Mucosa of descending colon (tissue), 3 donors: ENCODE measurements at regions not wholly inside any gene's neighbourhood (a gene's known extent, or its start where the extent isn't known, plus 50 kb on each side); places are given as distances from the start of the nearest gene placed in this dataset.

Experiments used
- ATAC-seq: fragments of 200-7000 bp; cut with Tn5 transposase; one replicate; pipeline ENCODE4 v1.9.1; 2020; ENCODE audit warnings: mild to moderate bottlenecking, moderate library complexity
- DNase-seq, 3 donors: peaks; one replicate each; pipeline ENCODE4 v3.0.0-alpha.2; 2020
- H3K36me3 ChIP-seq: fragments of 200-600 bp; one replicate; pipeline ENCODE4 v1.8.0; 2021; ENCODE audit warnings: low read depth, mild to moderate bottlenecking
- H3K4me1 ChIP-seq: fragments of 200-600 bp; one replicate; pipeline ENCODE4 v1.8.0; 2021; ENCODE audit warnings: low read depth, mild to moderate bottlenecking
- H3K4me3 ChIP-seq: fragments of 200-600 bp; one replicate; pipeline ENCODE4 v1.8.0; 2021; ENCODE audit warnings: mild to moderate bottlenecking
- H3K9me3 ChIP-seq: fragments of 200-600 bp; one replicate; pipeline ENCODE4 v1.8.0; 2021; ENCODE audit warnings: mild to moderate bottlenecking
- CTCF ChIP-seq: fragments of 200-600 bp; IDR thresholded peaks from one replicate; pipeline ENCODE4 v1.8.0; 2022; ENCODE audit warnings: antibody characterized with exemption, mild to moderate bottlenecking
- intact Hi-C, 2 donors: fragments of 100-400 bp; cut with DNase I in 1 of 2; cut with micrococcal nuclease in 1 of 2; formaldehyde crosslinking; loops; one replicate each; pipeline versions ENCODE4 v1.11.0 to v1.11.1; 2022; cut with DNase I, micrococcal nuclease
- donor health status: DM: no; HTN: no; CAD: no; lungs with moderate emphysema.
- donor health status: DM: no; HTN: no; CAD: no.
- donor health status: DM: no; HTN: yes; CAD: no.

GRCh38 chr20:9015984-9016324 lies 52.9 kb upstream of the PLCB4 start:
- no peak for TF ChIP-seq CTCF
- Histone ChIP-seq H3K4me3 (no peak overlapping the region), H3K9me3 (no peaks in the 10 kb centered on the region), H3K36me3 (no peaks in the 10 kb centered on the region), H3K4me1 (no peaks in the 10 kb centered on the region)
- no peak for ATAC-seq
- no peak for DNase-seq
- intact Hi-C loops: no loop called here

GRCh38 chr20:9018346-9018745 lies 50.5 kb upstream of the PLCB4 start:
- no peak for TF ChIP-seq CTCF
- Histone ChIP-seq H3K9me3 (no peaks in the 10 kb centered on the region), H3K4me1 (no peaks in the 10 kb centered on the region), H3K36me3 (no peaks in the 10 kb centered on the region), H3K4me3 (no peak overlapping the region)
- DNase-seq: no peak
- no peak for ATAC-seq
- intact Hi-C loops: no loop called here
